Bronchial epithelial cell (primary cell): ENCODE measurements at regions not wholly inside any gene's neighbourhood (a gene's known extent, or its start where the extent isn't known, plus 50 kb on each side); places are given as distances from the start of the nearest gene placed in this dataset.
A peak's percentile ranks its signal among the peaks of the same experiment; 100 is the strongest.

Experiments used
- DNase-seq: peaks from one replicate; pipeline ENCODE4 v3.0.0-alpha.2; 2010; ENCODE audit warnings: low read depth
- FAIRE-seq: peaks from 2 replicates; lab custom pipeline; 2011; peaks lifted over from hg19 to GRCh38; lab: Jason Lieb, UNC
- H3K27me3 ChIP-seq: 2 replicates; pipeline ENCODE4 v1.5.1; 2011; ENCODE audit warnings: low read length; ENCODE audit not compliant: control insufficient read depth, insufficient read depth
- H3K36me3 ChIP-seq: 2 replicates; pipeline ENCODE4 v1.5.1; 2011; ENCODE audit warnings: low read length; ENCODE audit not compliant: control insufficient read depth, insufficient read depth
- H3K4me3 ChIP-seq: 2 replicates; pipeline ENCODE4 v1.5.1; 2011; ENCODE audit warnings: mild to moderate bottlenecking, low read depth, low read length, control low read depth
- CTCF ChIP-seq: IDR thresholded peaks from 2 replicates; pipeline ENCODE4 v1.5.1; 2011; ENCODE audit warnings: mild to moderate bottlenecking, moderate library complexity, low read length, control low read depth, inconsistent platforms; ENCODE audit not compliant: insufficient read depth, severe bottlenecking

- no peak for TF ChIP-seq CTCF
- no peak for DNase-seq
- Histone ChIP-seq H3K4me3 (no peak overlapping the region), H3K27me3 (peaks cover 2% of the 10 kb centered on the region), H3K36me3 (no peaks in the 10 kb centered on the region)
- FAIRE-seq: no peak
Measured at GRCh38 chr6:50102676-50103075, 52.9 kb upstream of the DEFB112 start.

- Histone ChIP-seq H3K4me3 (no peak overlapping the region), H3K27me3 (peaks cover 1% of the 10 kb centered on the region), H3K36me3 (no peaks in the 10 kb centered on the region)
- DNase-seq (no peak), FAIRE-seq (no peak)
- no peak for TF ChIP-seq CTCF
Measured at GRCh38 chr6:50110587-50110986, 60.9 kb upstream of the DEFB112 start.

GRCh38 chr6:50112981-50113857, 63.5 kb upstream of the DEFB112 start:
- DNase-seq (peak; percentile 7), FAIRE-seq (no peak)
- TF ChIP-seq CTCF: no peak
- peaks cover 1% of the 10 kb centered on the region for H3K27me3 ChIP-seq
- H3K36me3 ChIP-seq: no peaks in the 10 kb centered on the region
- H3K4me3 ChIP-seq: no peak overlapping the region

- FAIRE-seq: no peak
- H3K36me3 ChIP-seq: no peaks in the 10 kb centered on the region
- no peak for TF ChIP-seq CTCF
Measured at GRCh38 chr6:50116390-50116789, 66.7 kb upstream of the DEFB112 start.

GRCh38 chr6:50116797-50117542, 67.2 kb upstream of the DEFB112 start:
- no peak for DNase-seq

More at GRCh38 chr6:50116390-50116789, 66.7 kb upstream of the DEFB112 start:
- H3K27me3 ChIP-seq: peaks cover 1% of the 10 kb centered on the region
- no peak overlapping the region for H3K4me3 ChIP-seq
- DNase-seq: no peak

More at GRCh38 chr6:50116797-50117542, 67.2 kb upstream of the DEFB112 start:
- FAIRE-seq: no peak
- Histone ChIP-seq H3K4me3 (no peak overlapping the region), H3K36me3 (no peaks in the 10 kb centered on the region), H3K27me3 (peaks cover 1% of the 10 kb centered on the region)
- TF ChIP-seq CTCF: no peak
